ENCODE measurements at regions not wholly inside any gene's neighbourhood (a gene's known extent, or its start where the extent isn't known, plus 50 kb on each side); places are given as distances from the start of the nearest gene placed in this dataset.

GRCh38 chr14:86885280-86885679 lies 1107.7 kb downstream of the GALC start:
- WGBS, 2 donors = 87 to 88% methylated on average over 4 of the region's 4 CpGs
- Histone ChIP-seq H3K36me3 (replicated peaks in 1 of 2; ENCODE audit: insufficient read depth in 1 of 2, low read depth in 2 of 2) (no peaks in the 10 kb centered on the region), H3K27me3 (no peaks in the 10 kb centered on the region), H3K27ac (no peak overlapping the region), H3K9me3 (no peaks in the 10 kb centered on the region), H3K4me1 (no peaks in the 10 kb centered on the region), H3K4me3 (no peak overlapping the region)
- intact Hi-C loops (cut with DNase I) = no loop called here
- TF ChIP-seq, protein P1, sequence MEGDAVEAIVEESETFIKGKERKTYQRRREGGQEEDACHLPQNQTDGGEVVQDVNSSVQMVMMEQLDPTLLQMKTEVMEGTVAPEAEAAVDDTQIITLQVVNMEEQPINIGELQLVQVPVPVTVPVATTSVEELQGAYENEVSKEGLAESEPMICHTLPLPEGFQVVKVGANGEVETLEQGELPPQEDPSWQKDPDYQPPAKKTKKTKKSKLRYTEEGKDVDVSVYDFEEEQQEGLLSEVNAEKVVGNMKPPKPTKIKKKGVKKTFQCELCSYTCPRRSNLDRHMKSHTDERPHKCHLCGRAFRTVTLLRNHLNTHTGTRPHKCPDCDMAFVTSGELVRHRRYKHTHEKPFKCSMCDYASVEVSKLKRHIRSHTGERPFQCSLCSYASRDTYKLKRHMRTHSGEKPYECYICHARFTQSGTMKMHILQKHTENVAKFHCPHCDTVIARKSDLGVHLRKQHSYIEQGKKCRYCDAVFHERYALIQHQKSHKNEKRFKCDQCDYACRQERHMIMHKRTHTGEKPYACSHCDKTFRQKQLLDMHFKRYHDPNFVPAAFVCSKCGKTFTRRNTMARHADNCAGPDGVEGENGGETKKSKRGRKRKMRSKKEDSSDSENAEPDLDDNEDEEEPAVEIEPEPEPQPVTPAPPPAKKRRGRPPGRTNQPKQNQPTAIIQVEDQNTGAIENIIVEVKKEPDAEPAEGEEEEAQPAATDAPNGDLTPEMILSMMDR (IDR thresholded peaks at IDR 0.05) = no peak
- no peak for TF ChIP-seq POLR2A (IDR thresholded peaks at IDR 0.05)
- no peak for DNase-seq
- no peak for ATAC-seq

GRCh38 chr14:86884498-86884897 lies 1108.5 kb downstream of the GALC start:
- no peak for ATAC-seq

GRCh38 chr14:86882818-86883217 lies 1110.2 kb downstream of the GALC start:
- Histone ChIP-seq H3K36me3 (replicated peaks in 1 of 2; ENCODE audit: insufficient read depth in 1 of 2, low read depth in 2 of 2) (no peaks in the 10 kb centered on the region), H3K27ac (no peak overlapping the region), H3K4me1 (no peaks in the 10 kb centered on the region), H3K9me3 (no peaks in the 10 kb centered on the region), H3K4me3 (no peak overlapping the region), H3K27me3 (no peaks in the 10 kb centered on the region)
- DNase-seq (no peak), ATAC-seq (no peak)
- intact Hi-C loops (cut with DNase I) = no loop called here
- WGBS, 2 donors = 51 to 62% methylated on average over 3 of the region's 3 CpGs
- TF ChIP-seq POLR2A (IDR thresholded peaks at IDR 0.05) = no peak
- TF ChIP-seq, protein P1 (IDR thresholded peaks at IDR 0.05) = no peak

More at GRCh38 chr14:86884498-86884897, 1108.5 kb downstream of the GALC start:
- intact Hi-C loops (cut with DNase I) = no loop called here
- H3K9me3 ChIP-seq = no peaks in the 10 kb centered on the region
- no peaks in the 10 kb centered on the region for H3K36me3 ChIP-seq (replicated peaks in 1 of 2; ENCODE audit: insufficient read depth in 1 of 2, low read depth in 2 of 2)
- H3K27ac ChIP-seq = no peak overlapping the region
- TF ChIP-seq, protein P1 (IDR thresholded peaks at IDR 0.05) = no peak
- TF ChIP-seq POLR2A (IDR thresholded peaks at IDR 0.05) = no peak
- H3K4me1 ChIP-seq = no peaks in the 10 kb centered on the region
- no peak for DNase-seq
- no peak overlapping the region for H3K4me3 ChIP-seq
- no peaks in the 10 kb centered on the region for H3K27me3 ChIP-seq

GRCh38 chr14:86865934-86866333 lies 1127.0 kb downstream of the GALC start:
- WGBS, 2 donors = 90 to 93% methylated on average over 3 of the region's 3 CpGs
- H3K4me1 ChIP-seq = no peaks in the 10 kb centered on the region
- intact Hi-C loops (cut with DNase I) = no loop called here
- H3K36me3 ChIP-seq (replicated peaks in 1 of 2; ENCODE audit: insufficient read depth in 1 of 2, low read depth in 2 of 2) = no peaks in the 10 kb centered on the region
- no peak for DNase-seq
- no peak overlapping the region for H3K4me3 ChIP-seq
- no peaks in the 10 kb centered on the region for H3K9me3 ChIP-seq
- no peaks in the 10 kb centered on the region for H3K27me3 ChIP-seq
- no peak for ATAC-seq
- TF ChIP-seq POLR2A (IDR thresholded peaks at IDR 0.05) = no peak
- TF ChIP-seq, protein P1 (IDR thresholded peaks at IDR 0.05) = no peak
- no peak overlapping the region for H3K27ac ChIP-seq

DNA sequence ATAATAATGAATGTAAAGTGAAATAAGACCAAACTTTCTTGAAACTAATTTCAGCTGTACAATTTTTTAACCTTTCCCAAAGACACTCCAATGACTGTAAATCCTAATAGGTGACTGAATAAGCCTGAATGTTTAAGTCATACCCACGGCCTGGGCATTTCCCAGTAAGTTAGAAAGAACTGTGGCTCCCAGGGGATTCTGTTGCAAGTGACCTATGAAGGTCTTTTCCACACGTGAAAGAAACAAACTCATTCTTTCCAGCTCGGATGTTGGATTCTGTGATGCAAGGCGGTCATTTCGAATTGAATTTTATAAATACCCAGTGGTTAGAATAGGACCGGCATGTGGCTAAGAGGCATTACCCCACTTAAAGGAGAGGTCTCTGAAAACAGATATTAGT lies 1134.4 kb downstream of the GALC start:
- DNase-seq = no peak
- TF ChIP-seq POLR2A (IDR thresholded peaks at IDR 0.05) = no peak
- TF ChIP-seq, protein P1 (IDR thresholded peaks at IDR 0.05) = no peak
- Histone ChIP-seq H3K4me3 (no peak overlapping the region), H3K36me3 (replicated peaks in 1 of 2; ENCODE audit: insufficient read depth in 1 of 2, low read depth in 2 of 2) (no peaks in the 10 kb centered on the region), H3K27me3 (no peaks in the 10 kb centered on the region), H3K27ac (no peak overlapping the region), H3K4me1 (no peaks in the 10 kb centered on the region), H3K9me3 (no peaks in the 10 kb centered on the region)
- intact Hi-C loops (cut with DNase I) = no loop called here
- 71 to 73% methylated on average over 6 of the region's 6 CpGs for WGBS, 2 donors
- no peak for ATAC-seq

Measured in body of pancreas (tissue), 4 donors.